HCT116 (cell line): ENCODE measurements at regions not wholly inside any gene's neighbourhood (a gene's known extent, or its start where the extent isn't known, plus 50 kb on each side); places are given as distances from the start of the nearest gene placed in this dataset.

Experiments
- ATAC-seq: fragments of 200-7000 bp; cut with Tn5 transposase; 2 replicates; pipeline ENCODE4 v1.9.1; 2020; ENCODE audit warnings: mild to moderate bottlenecking, moderate library complexity
- BruUV-seq: library from RNA; stranded (reverse); fragments of 400-500 nt; replicated peaks from 2 replicates; lab custom pipeline; 2021; lab: Mats Ljungman, UMichigan
- CTCF ChIA-PET: fragments of 300-600 bp; sonication (Branson Sonifier 250); formaldehyde crosslinking; loops from one replicate; lab custom pipeline; 2021; ENCODE audit warnings: antibody characterized with exemption; lab: Charles Lee
- POLR2A ChIA-PET: fragments of 300-600, 350-600 bp; sonication (Branson Sonifier 250); formaldehyde crosslinking; loops from one replicate; lab custom pipeline; 2021; ENCODE audit warnings: antibody characterized with exemption; lab: Charles Lee
- RAD21 ChIA-PET, 2 experiments: fragments of 300-600 bp; sonication (Branson Sonifier 250); formaldehyde crosslinking; loops; one replicate each; lab custom pipeline; 2023; ENCODE audit warnings: low total read pairs in 2 of 2; ENCODE audit not compliant: uncharacterized antibody in 2 of 2, unreplicated experiment in 2 of 2, low non-redundant PET in 1 of 2; lab: Charles Lee
- DNase-seq: peaks from one replicate; pipeline ENCODE4 v3.0.0-alpha.2; 2010; ENCODE audit warnings: low read depth, low spot score
- H2AFZ ChIP-seq: fragments of 200-600 bp; shearing (Covaris generic), sonication (generic); 2 replicates; pipeline ENCODE4 v1.6.1; 2017; ENCODE audit warnings: low read depth, mixed run types, mixed read lengths, antibody characterized with exemption, low read length; ENCODE audit not compliant: poor library complexity, severe bottlenecking
- H3K27ac ChIP-seq: 2 replicates; pipeline ENCODE4 v1.5.1; 2012; ENCODE audit warnings: low read depth, low read length
- H3K27me3 ChIP-seq: fragments of 200-600 bp; sonication (generic); 2 replicates; pipeline ENCODE4 v1.6.1; 2016; ENCODE audit warnings: mixed run types, low read length, mixed read lengths; ENCODE audit not compliant: insufficient read depth
- H3K36me3 ChIP-seq, 2 experiments: fragments of 200-500 bp in 1 of 2; fragments of 200-600 bp in 1 of 2; sonication (Bioruptor generic) in 1 of 2; sonication (generic) in 1 of 2; 2 replicates each; pipeline versions ENCODE4 v1.5.1 to v1.6.1; 2014 to 2016; ENCODE audit warnings: low read length in 2 of 2, inconsistent platforms in 1 of 2, mixed read lengths in 1 of 2, mixed run types in 1 of 2; ENCODE audit not compliant: insufficient read depth in 2 of 2, control insufficient read depth in 1 of 2
- H3K4me1 ChIP-seq, 2 experiments: fragments of 200-600 bp in 1 of 2; sonication (generic) in 1 of 2; 2 replicates each; pipeline versions ENCODE4 v1.5.1 to v1.6.1; 2012 to 2017; ENCODE audit warnings: low read length in 2 of 2, inconsistent platforms in 1 of 2, mild to moderate bottlenecking in 1 of 2, mixed read lengths in 1 of 2, mixed run types in 1 of 2, moderate library complexity in 1 of 2; ENCODE audit not compliant: insufficient read depth in 2 of 2, control insufficient read depth in 1 of 2
- H3K4me2 ChIP-seq: fragments of 200-600 bp; sonication (generic); 2 replicates; pipeline ENCODE4 v1.6.1; 2017; ENCODE audit warnings: mixed run types, low read length, mixed read lengths
- H3K4me3 ChIP-seq, 2 experiments: fragments of 200-600 bp in 1 of 2; sonication (generic) in 1 of 2; replicated peaks in 1 of 2; 2 replicates each; pipeline ENCODE4 v1.5.1; 2011 to 2016; ENCODE audit warnings: low read length in 2 of 2, control low read depth in 1 of 2, low read depth in 1 of 2, mild to moderate bottlenecking in 1 of 2, mixed read lengths in 1 of 2, mixed run types in 1 of 2
- H3K79me2 ChIP-seq: fragments of 200-600 bp; sonication (generic); 2 replicates; pipeline ENCODE4 v1.6.1; 2017; ENCODE audit warnings: mild to moderate bottlenecking, mixed run types, low read length, moderate library complexity, mixed read lengths; ENCODE audit not compliant: insufficient read depth
- H3K9ac ChIP-seq: fragments of 200-600 bp; sonication (generic); 2 replicates; pipeline ENCODE4 v1.6.1; 2016; ENCODE audit warnings: low read length, mixed read lengths
- H3K9me2 ChIP-seq: fragments of 200-600 bp; sonication (generic), shearing (Covaris generic); 2 replicates; pipeline ENCODE4 v1.6.1; 2017; ENCODE audit warnings: mixed run types, mild to moderate bottlenecking, moderate library complexity; ENCODE audit not compliant: insufficient read depth
- H3K9me3 ChIP-seq, 2 experiments: fragments of 200-500 bp in 1 of 2; fragments of 200-600 bp in 1 of 2; sonication (Bioruptor generic) in 1 of 2; sonication (generic) in 1 of 2; 2 replicates each; pipeline ENCODE4 v1.6.1; 2014 to 2017; ENCODE audit warnings: low read length in 2 of 2, mixed read lengths in 2 of 2, inconsistent platforms in 1 of 2, low read depth in 1 of 2, mild to moderate bottlenecking in 1 of 2, mixed run types in 1 of 2, moderate library complexity in 1 of 2; ENCODE audit not compliant: control insufficient read depth in 1 of 2, insufficient read depth in 1 of 2
- H4K20me1 ChIP-seq: fragments of 200-600 bp; sonication (generic), shearing (Covaris generic); 2 replicates; pipeline ENCODE4 v1.6.1; 2017; ENCODE audit warnings: mixed run types, mild to moderate bottlenecking, moderate library complexity; ENCODE audit not compliant: insufficient read depth
- JUND ChIP-seq: IDR thresholded peaks from 2 replicates; pipeline ENCODE4 v1.6.1; 2012
- RAD21 ChIP-seq: IDR thresholded peaks from 2 replicates; pipeline ENCODE4 v1.6.1; 2012; ENCODE audit warnings: low read depth, mild to moderate bottlenecking
- REST ChIP-seq: IDR thresholded peaks from 2 replicates; pipeline ENCODE4 v1.6.1; 2012; ENCODE audit warnings: low read depth
- SRF ChIP-seq: IDR thresholded peaks from 2 replicates; pipeline ENCODE4 v1.6.1; 2012; ENCODE audit warnings: low read depth
- intact Hi-C: fragments of 100-400 bp; cut with micrococcal nuclease; formaldehyde crosslinking; loops from 2 replicates; pipeline ENCODE4 v1.10.0; 2022

- TF ChIP-seq JUND: no peak
Measured at GRCh38 chr2:181774685-181775084, 94.4 kb upstream of the NEUROD1 start (continued).

- no peak for TF ChIP-seq JUND
- no peak for TF ChIP-seq SRF
- no peak for TF ChIP-seq REST
- no peak for TF ChIP-seq RAD21
- TF ChIP-seq, all 23 proteins: peak for 0
- Histone ChIP-seq H3K4me2 (no peak overlapping the region), H3K9ac (peak overlapping the region; percentile 50; the same call in 1 of the 2 replicates), H3K27ac (peak overlapping the region; percentile 92), H3K27me3 (no peaks in the 10 kb centered on the region), H3K4me1 (peaks cover 77 to 94% of the 10 kb centered on the region in 2 experiments), H3K4me3 (no peak overlapping the region), H2AFZ (peak overlapping the region; percentile 28), H3K79me2 (no peaks in the 10 kb centered on the region), H4K20me1 (no peaks in the 10 kb centered on the region), H3K9me2 (no peaks in the 10 kb centered on the region), H3K9me3 (no peaks in the 10 kb centered on the region), H3K36me3 (peaks cover 0 to 10% of the 10 kb centered on the region in 2 experiments; a peak in 1 of 4 replicates)
- DNase-seq (no peak), ATAC-seq (no peak)
- BruUV-seq: no TSS peak
- CTCF ChIA-PET: interaction anchor here (0.6 kb wide), 2 partner anchors 119 to 128 kb away, joined by 3 read pairs; no protein-coding TSS in a partner anchor
- POLR2A ChIA-PET: interaction anchor here (0.8 to 3.8 kb wide), 4 partner anchors 9 to 126 kb away, joined by 3 to 23 read pairs (median 3); no protein-coding TSS in a partner anchor
- RAD21 ChIA-PET: no interaction called here
- intact Hi-C loops: no loop called here
Measured at GRCh38 chr2:181776336-181776735, 96.0 kb upstream of the NEUROD1 start.
